ENCODE measurements at regions not wholly inside any gene's neighbourhood (a gene's known extent, or its start where the extent isn't known, plus 50 kb on each side); places are given as distances from the start of the nearest gene placed in this dataset.
A peak's percentile ranks its signal among the peaks of the same experiment; 100 is the strongest.

GRCh38 chr4:56129431-56129861, 180.7 kb downstream of the CEP135 start (continued):
- TF ChIP-seq ZNF574 (CRISPR knock-in tag; IDR thresholded peaks at IDR 0.05) = 0 out of 2 replicates have a peak, but pooled peaks have one; percentile 19
- peak; percentile 24; the same call in 1 of the 2 replicates for TF ChIP-seq ZNF501 (CRISPR knock-in tag; IDR thresholded peaks at IDR 0.05)
- TF ChIP-seq MED1 (CRISPR knock-in tag; IDR thresholded peaks at IDR 0.05) = peak; percentile 28; the same call in 1 of the 2 replicates
- TF ChIP-seq SAP130 (CRISPR knock-in tag; IDR thresholded peaks at IDR 0.05; ENCODE audit: low read depth) = peak; percentile 23; the same call in 1 of the 2 replicates
- TF ChIP-seq ELF3 (CRISPR knock-in tag; IDR thresholded peaks at IDR 0.05) = peak; percentile 61; the same call in 1 of the 2 replicates
- peak; percentile 31; the same call in 1 of the 2 replicates for TF ChIP-seq KDM2A (CRISPR knock-in tag; IDR thresholded peaks at IDR 0.05; ENCODE audit: borderline replicate concordance, low read depth)
- TF ChIP-seq HNF1B (CRISPR knock-in tag; IDR thresholded peaks at IDR 0.05) = peak; percentile 14; the same call in 1 of the 2 replicates
- no peak for TF ChIP-seq SMAD1 (CRISPR knock-in tag; IDR thresholded peaks at IDR 0.05; ENCODE audit: borderline replicate concordance, low read depth)
- peak; percentile 87 for TF ChIP-seq RAD21 (CRISPR knock-in tag; IDR thresholded peaks at IDR 0.05)
- TF ChIP-seq LBX2 (CRISPR knock-in tag; IDR thresholded peaks at IDR 0.05; ENCODE audit: borderline replicate concordance) = no peak
- peak; percentile 41; the same call in 1 of the 2 replicates for TF ChIP-seq TFAP4 (IDR thresholded peaks at IDR 0.05; ENCODE audit: borderline replicate concordance, low read depth)
- 0 out of 2 replicates have a peak, but pooled peaks have one; percentile 30 for TF ChIP-seq MAFG (CRISPR knock-in tag; IDR thresholded peaks at IDR 0.05)
- TF ChIP-seq ZNF687 (CRISPR knock-in tag; IDR thresholded peaks at IDR 0.05) = 0 out of 2 replicates have a peak, but pooled peaks have one; percentile 10
- peak; percentile 22; the same call in 1 of the 2 replicates for TF ChIP-seq ZBTB38 (CRISPR knock-in tag; IDR thresholded peaks at IDR 0.05)
- TF ChIP-seq IRF2 (CRISPR knock-in tag; IDR thresholded peaks at IDR 0.05) = peak; percentile 54; the same call in 1 of the 2 replicates
- TF ChIP-seq HOXA7 (CRISPR knock-in tag; IDR thresholded peaks at IDR 0.05) = 0 out of 2 replicates have a peak, but pooled peaks have one; percentile 51
- TF ChIP-seq CTCF (CRISPR knock-in tag; IDR thresholded peaks at IDR 0.05) = peak; percentile 89
- TF ChIP-seq YY1 (IDR thresholded peaks at IDR 0.05; ENCODE audit: insufficient read depth, insufficient replicate concordance, low read depth, low read length) = peak; percentile 29

Data from HepG2 (cell line).